WTC11 (cell line): ENCODE measurements at regions not wholly inside any gene's neighbourhood (a gene's known extent, or its start where the extent isn't known, plus 50 kb on each side); places are given as distances from the start of the nearest gene placed in this dataset.

ENCODE experiments used
- ATAC-seq: fragments of 200-7000 bp; cut with Tn5 transposase; 2 replicates; pipeline ENCODE4 v1.10.0; 2021; ENCODE audit warnings: mild to moderate bottlenecking, moderate library complexity
- CTCF ChIA-PET: fragments of 300-600 bp; sonication (Branson Sonifier 250); formaldehyde crosslinking; loops from one replicate; lab custom pipeline; 2021; ENCODE audit warnings: antibody characterized with exemption; lab: Charles Lee
- POLR2A ChIA-PET: fragments of 350-600 bp; sonication (Branson Sonifier 250); formaldehyde crosslinking; loops from one replicate; lab custom pipeline; 2021; ENCODE audit warnings: antibody characterized with exemption; lab: Charles Lee
- DNase-seq: peaks from one replicate; pipeline ENCODE4 v3.0.0; 2021; ENCODE audit warnings: low spot score
- H3K27ac Mint-ChIP-seq: 2 replicates; pipeline ENCODE4 v1.8.0; 2021; ENCODE audit warnings: mixed read lengths
- H3K27me3 Mint-ChIP-seq: 2 replicates; pipeline ENCODE4 v1.8.0; 2021; ENCODE audit warnings: low read depth, mild to moderate bottlenecking, moderate library complexity, mixed read lengths
- H3K36me3 Mint-ChIP-seq: 2 replicates; pipeline ENCODE4 v1.8.0; 2021; ENCODE audit warnings: mixed read lengths
- H3K4me1 Mint-ChIP-seq: 2 replicates; pipeline ENCODE4 v1.8.0; 2022; ENCODE audit warnings: mixed read lengths
- H3K4me3 Mint-ChIP-seq: 2 replicates; pipeline ENCODE4 v1.8.0; 2021; ENCODE audit warnings: mild to moderate bottlenecking, moderate library complexity, mixed read lengths
- H3K9me3 Mint-ChIP-seq: 2 replicates; pipeline ENCODE4 v1.8.0; 2021; ENCODE audit warnings: mixed read lengths
- CDX4 ChIP-seq: fragments of 250-450 bp; sonication (Bioruptor Pico); IDR thresholded peaks from 2 replicates; pipeline ENCODE4 v1.9.0; 2021; ENCODE audit warnings: moderate library complexity, mild to moderate bottlenecking, inconsistent platforms, borderline replicate concordance
- FOXK1 ChIP-seq: sonication (generic); formaldehyde crosslinking; IDR thresholded peaks from 2 replicates; pipeline ENCODE4 v1.8.0; 2022; ENCODE audit warnings: mild to moderate bottlenecking, moderate library complexity, missing genetic modification reagents
- NFE2L1 ChIP-seq: sonication (generic); formaldehyde crosslinking; IDR thresholded peaks from 2 replicates; pipeline ENCODE4 v1.8.1; 2023; ENCODE audit warnings: missing genetic modification reagents
- RORB ChIP-seq: fragments of 250-450 bp; sonication (Bioruptor Pico); IDR thresholded peaks from 2 replicates; pipeline ENCODE4 v1.9.0; 2021; ENCODE audit warnings: mild to moderate bottlenecking
- SOX15 ChIP-seq: fragments of 250-450 bp; sonication (Bioruptor Pico); IDR thresholded peaks from 2 replicates; pipeline ENCODE4 v1.9.0; 2021; ENCODE audit warnings: mild to moderate bottlenecking
- TEAD1 ChIP-seq: sonication (generic); formaldehyde crosslinking; IDR thresholded peaks from 2 replicates; pipeline ENCODE4 v1.8.0; 2022; ENCODE audit warnings: mild to moderate bottlenecking, missing genetic modification reagents
- TEAD4 ChIP-seq: sonication (generic); formaldehyde crosslinking; IDR thresholded peaks from 2 replicates; pipeline ENCODE4 v1.8.0; 2022; ENCODE audit warnings: mild to moderate bottlenecking, missing genetic modification reagents
- ZNF219 ChIP-seq: sonication (generic); formaldehyde crosslinking; IDR thresholded peaks from 2 replicates; pipeline ENCODE4 v1.8.0; 2023; ENCODE audit warnings: missing genetic modification reagents, mild to moderate bottlenecking, borderline replicate concordance
- ZNF416 ChIP-seq: fragments of 250-450 bp; sonication (Bioruptor Pico); IDR thresholded peaks from 2 replicates; pipeline ENCODE4 v1.9.0; 2021; ENCODE audit warnings: mild to moderate bottlenecking, inconsistent platforms
- ZNF425 ChIP-seq: fragments of 250-450 bp; sonication (Bioruptor Pico); conservative IDR thresholded peaks from 2 replicates; pipeline ENCODE4 v1.9.0; 2021; ENCODE audit warnings: mild to moderate bottlenecking
- ZNF671 ChIP-seq: fragments of 250-450 bp; sonication (Bioruptor Pico); IDR thresholded peaks from 2 replicates; pipeline ENCODE4 v1.8.0; 2021; ENCODE audit warnings: mild to moderate bottlenecking
- TF ChIP-seq, protein P1 (sequence below): sonication (generic); formaldehyde crosslinking; IDR thresholded peaks from 2 replicates; pipeline ENCODE4 v1.8.1; 2023; ENCODE audit warnings: mild to moderate bottlenecking, moderate library complexity, missing genetic modification reagents
- TF ChIP-seq, protein P2 (sequence below): sonication (generic); formaldehyde crosslinking; IDR thresholded peaks from 2 replicates; pipeline ENCODE4 v1.8.1; 2023; ENCODE audit warnings: mild to moderate bottlenecking, missing genetic modification reagents, borderline replicate concordance
- TF ChIP-seq, protein P3 (sequence below): sonication (generic); formaldehyde crosslinking; IDR thresholded peaks from 2 replicates; pipeline ENCODE4 v1.8.1; 2022; ENCODE audit warnings: low read depth, missing genetic modification reagents, borderline replicate concordance
- TF ChIP-seq, protein P4 (sequence below): sonication (generic); formaldehyde crosslinking; conservative IDR thresholded peaks from 2 replicates; pipeline ENCODE4 v1.8.1; 2022; ENCODE audit warnings: mild to moderate bottlenecking, missing genetic modification reagents
- TF ChIP-seq, protein P5 (sequence below): fragments of 250-450 bp; sonication (Bioruptor Pico); IDR thresholded peaks from 2 replicates; pipeline ENCODE4 v2.1.2; 2022; ENCODE audit warnings: mild to moderate bottlenecking, moderate library complexity

GRCh38 chr7:28263622-28264271 is 83.2 kb upstream of the JAZF1 start:
- H3K27ac Mint-ChIP-seq = peak overlapping the region; percentile 1; the same call in 1 of the 2 replicates

More at GRCh38 chr7:28263622-28264271, 83.2 kb upstream of the JAZF1 start:
- ChIA-PET CTCF (no interaction called here), POLR2A (no interaction called here)
- Mint-ChIP-seq H3K9me3 (peaks cover 9% of the 10 kb centered on the region), H3K36me3 (peaks cover 4% of the 10 kb centered on the region), H3K4me1 (peaks cover 35% of the 10 kb centered on the region), H3K4me3 (no peak overlapping the region), H3K27me3 (no peaks in the 10 kb centered on the region)
- DNase-seq (no peak), ATAC-seq (no peak)
- TF ChIP-seq, protein P1, sequence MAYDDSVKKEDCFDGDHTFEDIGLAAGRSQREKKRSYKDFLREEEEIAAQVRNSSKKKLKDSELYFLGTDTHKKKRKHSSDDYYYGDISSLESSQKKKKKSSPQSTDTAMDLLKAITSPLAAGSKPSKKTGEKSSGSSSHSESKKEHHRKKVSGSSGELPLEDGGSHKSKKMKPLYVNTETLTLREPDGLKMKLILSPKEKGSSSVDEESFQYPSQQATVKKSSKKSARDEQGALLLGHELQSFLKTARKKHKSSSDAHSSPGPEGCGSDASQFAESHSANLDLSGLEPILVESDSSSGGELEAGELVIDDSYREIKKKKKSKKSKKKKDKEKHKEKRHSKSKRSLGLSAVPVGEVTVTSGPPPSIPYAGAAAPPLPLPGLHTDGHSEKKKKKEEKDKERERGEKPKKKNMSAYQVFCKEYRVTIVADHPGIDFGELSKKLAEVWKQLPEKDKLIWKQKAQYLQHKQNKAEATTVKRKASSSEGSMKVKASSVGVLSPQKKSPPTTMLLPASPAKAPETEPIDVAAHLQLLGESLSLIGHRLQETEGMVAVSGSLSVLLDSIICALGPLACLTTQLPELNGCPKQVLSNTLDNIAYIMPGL (CRISPR knock-in tag) = no peak
- TF ChIP-seq, protein P2, sequence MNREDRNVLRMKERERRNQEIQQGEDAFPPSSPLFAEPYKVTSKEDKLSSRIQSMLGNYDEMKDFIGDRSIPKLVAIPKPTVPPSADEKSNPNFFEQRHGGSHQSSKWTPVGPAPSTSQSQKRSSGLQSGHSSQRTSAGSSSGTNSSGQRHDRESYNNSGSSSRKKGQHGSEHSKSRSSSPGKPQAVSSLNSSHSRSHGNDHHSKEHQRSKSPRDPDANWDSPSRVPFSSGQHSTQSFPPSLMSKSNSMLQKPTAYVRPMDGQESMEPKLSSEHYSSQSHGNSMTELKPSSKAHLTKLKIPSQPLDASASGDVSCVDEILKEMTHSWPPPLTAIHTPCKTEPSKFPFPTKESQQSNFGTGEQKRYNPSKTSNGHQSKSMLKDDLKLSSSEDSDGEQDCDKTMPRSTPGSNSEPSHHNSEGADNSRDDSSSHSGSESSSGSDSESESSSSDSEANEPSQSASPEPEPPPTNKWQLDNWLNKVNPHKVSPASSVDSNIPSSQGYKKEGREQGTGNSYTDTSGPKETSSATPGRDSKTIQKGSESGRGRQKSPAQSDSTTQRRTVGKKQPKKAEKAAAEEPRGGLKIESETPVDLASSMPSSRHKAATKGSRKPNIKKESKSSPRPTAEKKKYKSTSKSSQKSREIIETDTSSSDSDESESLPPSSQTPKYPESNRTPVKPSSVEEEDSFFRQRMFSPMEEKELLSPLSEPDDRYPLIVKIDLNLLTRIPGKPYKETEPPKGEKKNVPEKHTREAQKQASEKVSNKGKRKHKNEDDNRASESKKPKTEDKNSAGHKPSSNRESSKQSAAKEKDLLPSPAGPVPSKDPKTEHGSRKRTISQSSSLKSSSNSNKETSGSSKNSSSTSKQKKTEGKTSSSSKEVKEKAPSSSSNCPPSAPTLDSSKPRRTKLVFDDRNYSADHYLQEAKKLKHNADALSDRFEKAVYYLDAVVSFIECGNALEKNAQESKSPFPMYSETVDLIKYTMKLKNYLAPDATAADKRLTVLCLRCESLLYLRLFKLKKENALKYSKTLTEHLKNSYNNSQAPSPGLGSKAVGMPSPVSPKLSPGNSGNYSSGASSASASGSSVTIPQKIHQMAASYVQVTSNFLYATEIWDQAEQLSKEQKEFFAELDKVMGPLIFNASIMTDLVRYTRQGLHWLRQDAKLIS (CRISPR knock-in tag) = no peak
- TF ChIP-seq CDX4 (CRISPR knock-in tag) (no peak), ZNF219 (no peak), ZNF425 (CRISPR knock-in tag) (no peak), TEAD1 (CRISPR knock-in tag) (no peak), ZNF671 (CRISPR knock-in tag) (no peak), ZNF416 (no peak), NFE2L1 (no peak), TEAD4 (no peak), SOX15 (CRISPR knock-in tag) (no peak), FOXK1 (CRISPR knock-in tag) (no peak), RORB (CRISPR knock-in tag) (no peak)
- TF ChIP-seq, protein P3, sequence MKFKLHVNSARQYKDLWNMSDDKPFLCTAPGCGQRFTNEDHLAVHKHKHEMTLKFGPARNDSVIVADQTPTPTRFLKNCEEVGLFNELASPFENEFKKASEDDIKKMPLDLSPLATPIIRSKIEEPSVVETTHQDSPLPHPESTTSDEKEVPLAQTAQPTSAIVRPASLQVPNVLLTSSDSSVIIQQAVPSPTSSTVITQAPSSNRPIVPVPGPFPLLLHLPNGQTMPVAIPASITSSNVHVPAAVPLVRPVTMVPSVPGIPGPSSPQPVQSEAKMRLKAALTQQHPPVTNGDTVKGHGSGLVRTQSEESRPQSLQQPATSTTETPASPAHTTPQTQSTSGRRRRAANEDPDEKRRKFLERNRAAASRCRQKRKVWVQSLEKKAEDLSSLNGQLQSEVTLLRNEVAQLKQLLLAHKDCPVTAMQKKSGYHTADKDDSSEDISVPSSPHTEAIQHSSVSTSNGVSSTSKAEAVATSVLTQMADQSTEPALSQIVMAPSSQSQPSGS (CRISPR knock-in tag) = no peak
- TF ChIP-seq, protein P4, sequence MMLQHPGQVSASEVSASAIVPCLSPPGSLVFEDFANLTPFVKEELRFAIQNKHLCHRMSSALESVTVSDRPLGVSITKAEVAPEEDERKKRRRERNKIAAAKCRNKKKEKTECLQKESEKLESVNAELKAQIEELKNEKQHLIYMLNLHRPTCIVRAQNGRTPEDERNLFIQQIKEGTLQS (CRISPR knock-in tag) = no peak
- TF ChIP-seq, protein P5, sequence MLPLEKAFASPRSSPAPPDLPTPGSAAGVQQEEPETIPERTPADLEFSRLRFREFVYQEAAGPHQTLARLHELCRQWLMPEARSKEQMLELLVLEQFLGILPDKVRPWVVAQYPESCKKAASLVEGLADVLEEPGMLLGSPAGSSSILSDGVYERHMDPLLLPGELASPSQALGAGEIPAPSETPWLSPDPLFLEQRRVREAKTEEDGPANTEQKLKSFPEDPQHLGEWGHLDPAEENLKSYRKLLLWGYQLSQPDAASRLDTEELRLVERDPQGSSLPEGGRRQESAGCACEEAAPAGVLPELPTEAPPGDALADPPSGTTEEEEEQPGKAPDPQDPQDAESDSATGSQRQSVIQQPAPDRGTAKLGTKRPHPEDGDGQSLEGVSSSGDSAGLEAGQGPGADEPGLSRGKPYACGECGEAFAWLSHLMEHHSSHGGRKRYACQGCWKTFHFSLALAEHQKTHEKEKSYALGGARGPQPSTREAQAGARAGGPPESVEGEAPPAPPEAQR = no peak
